ENCODE measurements at regions not wholly inside any gene's neighbourhood (a gene's known extent, or its start where the extent isn't known, plus 50 kb on each side); places are given as distances from the start of the nearest gene placed in this dataset.

DNA sequence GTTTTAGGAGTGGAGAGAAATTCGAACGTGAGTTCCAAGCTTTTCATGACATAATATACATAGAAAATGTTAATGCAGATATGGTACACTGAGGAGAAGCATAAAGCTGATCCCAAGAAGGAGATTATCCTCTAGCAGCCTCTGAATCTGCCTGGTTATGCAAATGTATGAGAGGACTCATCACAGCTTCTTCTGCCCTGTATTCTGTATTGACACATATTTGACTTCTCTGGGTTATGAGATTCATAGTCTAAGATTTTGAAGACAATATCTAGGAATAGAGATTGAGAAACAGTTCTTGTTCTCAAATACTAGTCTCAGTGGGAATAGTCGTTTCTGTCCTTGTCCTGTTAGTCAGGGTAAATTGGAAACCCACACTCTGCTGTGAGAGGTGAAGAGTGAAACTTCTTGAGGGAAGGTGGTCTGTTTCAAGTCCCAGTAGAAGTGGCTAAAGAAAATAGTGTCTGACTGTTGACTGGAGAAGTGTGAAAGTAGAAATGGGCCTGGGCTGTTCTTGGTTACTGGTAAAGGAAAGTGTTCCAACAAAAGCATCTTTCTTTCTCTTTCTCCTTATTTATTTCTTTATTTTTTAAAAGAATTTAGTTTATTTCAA is 1356.6 kb downstream of the SLITRK5 start:
- TF ChIP-seq, protein P1, sequence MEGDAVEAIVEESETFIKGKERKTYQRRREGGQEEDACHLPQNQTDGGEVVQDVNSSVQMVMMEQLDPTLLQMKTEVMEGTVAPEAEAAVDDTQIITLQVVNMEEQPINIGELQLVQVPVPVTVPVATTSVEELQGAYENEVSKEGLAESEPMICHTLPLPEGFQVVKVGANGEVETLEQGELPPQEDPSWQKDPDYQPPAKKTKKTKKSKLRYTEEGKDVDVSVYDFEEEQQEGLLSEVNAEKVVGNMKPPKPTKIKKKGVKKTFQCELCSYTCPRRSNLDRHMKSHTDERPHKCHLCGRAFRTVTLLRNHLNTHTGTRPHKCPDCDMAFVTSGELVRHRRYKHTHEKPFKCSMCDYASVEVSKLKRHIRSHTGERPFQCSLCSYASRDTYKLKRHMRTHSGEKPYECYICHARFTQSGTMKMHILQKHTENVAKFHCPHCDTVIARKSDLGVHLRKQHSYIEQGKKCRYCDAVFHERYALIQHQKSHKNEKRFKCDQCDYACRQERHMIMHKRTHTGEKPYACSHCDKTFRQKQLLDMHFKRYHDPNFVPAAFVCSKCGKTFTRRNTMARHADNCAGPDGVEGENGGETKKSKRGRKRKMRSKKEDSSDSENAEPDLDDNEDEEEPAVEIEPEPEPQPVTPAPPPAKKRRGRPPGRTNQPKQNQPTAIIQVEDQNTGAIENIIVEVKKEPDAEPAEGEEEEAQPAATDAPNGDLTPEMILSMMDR (IDR thresholded peaks at IDR 0.05), result no peak
- TF ChIP-seq EZH2 (IDR thresholded peaks at IDR 0.05) (no peak), EZH2phosphoT487 (IDR thresholded peaks at IDR 0.05) (no peak)

Measured in neural progenitor cell (in vitro differentiated cells).